ENCODE measurements at regions not wholly inside any gene's neighbourhood (a gene's known extent, or its start where the extent isn't known, plus 50 kb on each side); places are given as distances from the start of the nearest gene placed in this dataset.

GRCh38 chrX:39592776-39593175 lies 505.0 kb downstream of the BCOR start:
- H3K4me2 ChIP-seq (ENCODE audit: control insufficient read depth, extremely low read depth, insufficient read depth, low read depth, low read length), result no peak overlapping the region
- peak; percentile 17 for FAIRE-seq
- H3K79me2 ChIP-seq (ENCODE audit: control insufficient read depth, insufficient read depth, low read length), result no peaks in the 10 kb centered on the region
- H4K20me1 ChIP-seq (ENCODE audit: control insufficient read depth, extremely low read depth, insufficient read depth, low read length), result no peaks in the 10 kb centered on the region
- H3K27me3 ChIP-seq (ENCODE audit: control insufficient read depth, extremely low read depth, insufficient read depth, low read length), result peaks cover 3% of the 10 kb centered on the region
- DNase-seq (ENCODE audit: low read depth, low spot score), result no peak
- H3K27ac ChIP-seq (ENCODE audit: control insufficient read depth, insufficient read depth, low read length), result no peak overlapping the region
- H3K9me3 ChIP-seq (ENCODE audit: control insufficient read depth, low read depth, low read length), result no peaks in the 10 kb centered on the region
- no peak overlapping the region for H3K4me3 ChIP-seq (ENCODE audit: control insufficient read depth in 2 of 3, extremely low read depth in 1 of 3, insufficient read depth in 2 of 3, low read depth in 1 of 3, low read length in 3 of 3)
- no peaks in the 10 kb centered on the region for H3K9me1 ChIP-seq (ENCODE audit: control insufficient read depth, extremely low read depth, insufficient read depth, low read length)
- dilution Hi-C loops (cut with MboI; ENCODE audit: extremely low pct_ligation_motif_present, low sequenced_read_pairs), result no loop called here
- no peaks in the 10 kb centered on the region for H3K36me3 ChIP-seq (ENCODE audit: control insufficient read depth in 2 of 2, extremely low read depth in 1 of 2, insufficient read depth in 2 of 2, low read length in 2 of 2)
- H3K9ac ChIP-seq (ENCODE audit: control insufficient read depth, extremely low read depth, insufficient read depth, low read length), result no peak overlapping the region
- no peak overlapping the region for H2AFZ ChIP-seq (ENCODE audit: control insufficient read depth, low read length)
- H3K4me1 ChIP-seq (ENCODE audit: control insufficient read depth, extremely low read depth, insufficient read depth, low read length), result peaks cover 4% of the 10 kb centered on the region
- TF ChIP-seq EZH2 (IDR thresholded peaks at IDR 0.05; ENCODE audit: low read length), result no peak
- TF ChIP-seq CTCF (optimal IDR thresholded peaks at IDR 0.05 in 1 of 3, IDR thresholded peaks at IDR 0.05 in 1 of 3, conservative IDR thresholded peaks at IDR 0.05 in 1 of 3; ENCODE audit: extremely low read depth in 1 of 3, insufficient read depth in 2 of 3, low read length in 3 of 3), result no peak

- no peaks in the 10 kb centered on the region for H4K20me1 ChIP-seq (ENCODE audit: control insufficient read depth, extremely low read depth, insufficient read depth, low read length)
- no peaks in the 10 kb centered on the region for H3K9me1 ChIP-seq (ENCODE audit: control insufficient read depth, extremely low read depth, insufficient read depth, low read length)
- dilution Hi-C loops (cut with MboI; ENCODE audit: extremely low pct_ligation_motif_present, low sequenced_read_pairs), result no loop called here
- no peak overlapping the region for H3K4me2 ChIP-seq (ENCODE audit: control insufficient read depth, extremely low read depth, insufficient read depth, low read depth, low read length)
- H3K9me3 ChIP-seq (ENCODE audit: control insufficient read depth, low read depth, low read length), result no peaks in the 10 kb centered on the region
- no peaks in the 10 kb centered on the region for H3K79me2 ChIP-seq (ENCODE audit: control insufficient read depth, insufficient read depth, low read length)
- H3K27ac ChIP-seq (ENCODE audit: control insufficient read depth, insufficient read depth, low read length), result no peak overlapping the region
- H3K4me1 ChIP-seq (ENCODE audit: control insufficient read depth, extremely low read depth, insufficient read depth, low read length), result peaks cover 2% of the 10 kb centered on the region
- H3K36me3 ChIP-seq (ENCODE audit: control insufficient read depth in 2 of 2, extremely low read depth in 1 of 2, insufficient read depth in 2 of 2, low read length in 2 of 2), result no peaks in the 10 kb centered on the region
- no peak overlapping the region for H3K9ac ChIP-seq (ENCODE audit: control insufficient read depth, extremely low read depth, insufficient read depth, low read length)
- FAIRE-seq, result no peak
- TF ChIP-seq EZH2 (IDR thresholded peaks at IDR 0.05; ENCODE audit: low read length) (no peak), CTCF (optimal IDR thresholded peaks at IDR 0.05 in 1 of 3, IDR thresholded peaks at IDR 0.05 in 1 of 3, conservative IDR thresholded peaks at IDR 0.05 in 1 of 3; ENCODE audit: extremely low read depth in 1 of 3, insufficient read depth in 2 of 3, low read length in 3 of 3) (no peak)
- no peak overlapping the region for H2AFZ ChIP-seq (ENCODE audit: control insufficient read depth, low read length)
- H3K4me3 ChIP-seq (ENCODE audit: control insufficient read depth in 2 of 3, extremely low read depth in 1 of 3, insufficient read depth in 2 of 3, low read depth in 1 of 3, low read length in 3 of 3), result no peak overlapping the region
- no peak for DNase-seq (ENCODE audit: low read depth, low spot score)
- H3K27me3 ChIP-seq (ENCODE audit: control insufficient read depth, extremely low read depth, insufficient read depth, low read length), result peaks cover 3% of the 10 kb centered on the region
Measured at GRCh38 chrX:39595977-39596376, 501.8 kb downstream of the BCOR start.

All from keratinocyte (primary cell).